Neural cell (in vitro differentiated cells): ENCODE measurements at regions not wholly inside any gene's neighbourhood (a gene's known extent, or its start where the extent isn't known, plus 50 kb on each side); places are given as distances from the start of the nearest gene placed in this dataset.

Experiments
- H2AFZ ChIP-seq: fragments of 200-600, 300-800 bp; sonication (generic), shearing (Covaris generic); 2 replicates; pipeline ENCODE4 v1.6.0; 2014; ENCODE audit warnings: low read depth, mild to moderate bottlenecking, antibody characterized with exemption, low read length, moderate library complexity
- H3F3A ChIP-seq: fragments of 200-600 bp; shearing (Covaris generic); 2 replicates; pipeline ENCODE4 v1.6.1; 2016; ENCODE audit warnings: mild to moderate bottlenecking, moderate library complexity, mixed read lengths, antibody characterized with exemption, low read length; ENCODE audit not compliant: insufficient read depth, poor library complexity, severe bottlenecking
- H3K27ac ChIP-seq: fragments of 200-600, 300-800 bp; sonication (generic), shearing (Covaris generic); 2 replicates; pipeline ENCODE4 v1.5.1; 2014; ENCODE audit warnings: mild to moderate bottlenecking, low read length, moderate library complexity
- H3K27me3 ChIP-seq: fragments of 300-800, 200-600 bp; sonication (generic), shearing (Covaris generic); 2 replicates; pipeline ENCODE4 v1.6.0; 2014; ENCODE audit warnings: mild to moderate bottlenecking, low read depth, low read length, moderate library complexity; ENCODE audit not compliant: insufficient read depth
- H3K36me3 ChIP-seq: fragments of 300-800, 200-600 bp; sonication (generic), shearing (Covaris generic); 2 replicates; pipeline ENCODE4 v1.5.1; 2014; ENCODE audit warnings: mild to moderate bottlenecking, antibody characterized with exemption, low read length, moderate library complexity; ENCODE audit not compliant: insufficient read depth
- H3K4me2 ChIP-seq: fragments of 300-800, 200-600 bp; sonication (generic), shearing (Covaris generic); 2 replicates; pipeline ENCODE4 v1.6.0; 2014; ENCODE audit warnings: mild to moderate bottlenecking, low read length
- H3K4me3 ChIP-seq: fragments of 300-800, 200-600 bp; sonication (generic), shearing (Covaris generic); 2 replicates; pipeline ENCODE4 v1.5.1; 2014; ENCODE audit warnings: mild to moderate bottlenecking, low read length, moderate library complexity
- H3K79me2 ChIP-seq: fragments of 200-600 bp; shearing (Covaris generic); replicated peaks from 2 replicates; pipeline ENCODE4 v1.6.0; 2014; ENCODE audit warnings: mild to moderate bottlenecking, low read length, moderate library complexity; ENCODE audit not compliant: insufficient read depth
- H3K9ac ChIP-seq: fragments of 300-800, 200-600 bp; sonication (generic), shearing (Covaris generic); 2 replicates; pipeline ENCODE4 v1.6.1; 2016; ENCODE audit warnings: mild to moderate bottlenecking, low read length, mixed read lengths
- H3K9me2 ChIP-seq: fragments of 200-600 bp; shearing (Covaris generic); 2 replicates; pipeline ENCODE4 v1.6.1; 2016; ENCODE audit warnings: mild to moderate bottlenecking, low read length, mixed read lengths; ENCODE audit not compliant: insufficient read depth
- H3K9me3 ChIP-seq: fragments of 200-600, 300-800 bp; sonication (generic), shearing (Covaris generic); 2 replicates; pipeline ENCODE4 v1.6.1; 2016; ENCODE audit warnings: mild to moderate bottlenecking, mixed run types, low read length, moderate library complexity, mixed read lengths
- H4K20me1 ChIP-seq: fragments of 200-600 bp; shearing (Covaris generic); 2 replicates; pipeline ENCODE4 v1.6.1; 2016; ENCODE audit warnings: mild to moderate bottlenecking, mixed run types; ENCODE audit not compliant: insufficient read depth
- CTCF ChIP-seq: fragments of 450-650 bp; IDR thresholded peaks from 2 replicates; pipeline ENCODE4 v1.5.1; 2014; ENCODE audit warnings: antibody characterized with exemption, mild to moderate bottlenecking, moderate library complexity; ENCODE audit not compliant: poor library complexity, severe bottlenecking
- EP300 ChIP-seq: fragments of 450-650 bp; conservative IDR thresholded peaks from 2 replicates; pipeline ENCODE4 v1.6.1; 2014; ENCODE audit warnings: antibody characterized with exemption, mild to moderate bottlenecking, moderate library complexity; ENCODE audit not compliant: poor library complexity, severe bottlenecking
- EZH2 ChIP-seq: fragments of 200-600, 300-800 bp; shearing (Covaris generic), sonication (generic); IDR thresholded peaks from 2 replicates; pipeline ENCODE4 v1.6.1; 2014; ENCODE audit warnings: antibody characterized with exemption, low read length, borderline replicate concordance, mild to moderate bottlenecking; ENCODE audit not compliant: insufficient read depth, poor library complexity, severe bottlenecking
- MXI1 ChIP-seq: fragments of 450-650 bp; conservative IDR thresholded peaks from 2 replicates; pipeline ENCODE4 v1.6.1; 2014; ENCODE audit warnings: antibody characterized with exemption, mild to moderate bottlenecking; ENCODE audit not compliant: poor library complexity, severe bottlenecking
- POLR2AphosphoS5 ChIP-seq: IDR thresholded peaks from 2 replicates; pipeline ENCODE4 v1.6.1; 2012
- RAD21 ChIP-seq: fragments of 450-650 bp; conservative IDR thresholded peaks from 2 replicates; pipeline ENCODE4 v1.6.1; 2014; ENCODE audit warnings: antibody characterized with exemption, mild to moderate bottlenecking, moderate library complexity
- REST ChIP-seq: IDR thresholded peaks from 2 replicates; pipeline ENCODE4 v1.6.1; 2012; ENCODE audit warnings: borderline replicate concordance
- SMC3 ChIP-seq: fragments of 450-650 bp; conservative IDR thresholded peaks from 2 replicates; pipeline ENCODE4 v1.6.1; 2014; ENCODE audit warnings: antibody characterized with exemption, mild to moderate bottlenecking, moderate library complexity; ENCODE audit not compliant: poor library complexity
- TAF1 ChIP-seq: IDR thresholded peaks from 2 replicates; pipeline ENCODE4 v1.6.1; 2012; ENCODE audit warnings: low read depth

GRCh38 chr15:69701198-69701597, 248.6 kb downstream of the RPLP1 start:
- H2AFZ ChIP-seq, result no peak overlapping the region
- H3K36me3 ChIP-seq, result no peaks in the 10 kb centered on the region
- H4K20me1 ChIP-seq, result no peaks in the 10 kb centered on the region
- H3K9me3 ChIP-seq, result no peaks in the 10 kb centered on the region
- H3K27ac ChIP-seq, result no peak overlapping the region
- no peak overlapping the region for H3K9ac ChIP-seq
- no peaks in the 10 kb centered on the region for H3K9me2 ChIP-seq
- no peak overlapping the region for H3K4me3 ChIP-seq
- no peaks in the 10 kb centered on the region for H3K79me2 ChIP-seq
- H3K27me3 ChIP-seq, result no peaks in the 10 kb centered on the region
- no peak for TF ChIP-seq EZH2
- no peak for TF ChIP-seq TAF1
- no peak for TF ChIP-seq CTCF
- no peak for TF ChIP-seq POLR2AphosphoS5
- no peak for TF ChIP-seq MXI1
- no peak for TF ChIP-seq SMC3
- no peak for TF ChIP-seq REST
- TF ChIP-seq EP300, result no peak
- TF ChIP-seq RAD21, result no peak
- no peaks in the 10 kb centered on the region for H3F3A ChIP-seq
- no peak overlapping the region for H3K4me2 ChIP-seq

- no peaks in the 10 kb centered on the region for H4K20me1 ChIP-seq
- H3K4me2 ChIP-seq, result no peak overlapping the region
- no peak overlapping the region for H3K9ac ChIP-seq
- H3K27me3 ChIP-seq, result no peaks in the 10 kb centered on the region
- H3K27ac ChIP-seq, result no peak overlapping the region
- no peak for TF ChIP-seq SMC3
- no peak for TF ChIP-seq EP300
- TF ChIP-seq POLR2AphosphoS5, result no peak
- no peak for TF ChIP-seq CTCF
- TF ChIP-seq REST, result no peak
- H3K9me2 ChIP-seq, result no peaks in the 10 kb centered on the region
- no peak overlapping the region for H3K4me3 ChIP-seq
- H3F3A ChIP-seq, result no peaks in the 10 kb centered on the region
- H3K36me3 ChIP-seq, result no peaks in the 10 kb centered on the region
- no peaks in the 10 kb centered on the region for H3K9me3 ChIP-seq
- no peak overlapping the region for H2AFZ ChIP-seq
- H3K79me2 ChIP-seq, result no peaks in the 10 kb centered on the region
Observed at GRCh38 chr15:69703532-69704187, 251.0 kb downstream of the RPLP1 start.
